HG02759 (cell line): ENCODE measurements at regions not wholly inside any gene's neighbourhood (a gene's known extent, or its start where the extent isn't known, plus 50 kb on each side); places are given as distances from the start of the nearest gene placed in this dataset.

ENCODE experiments used
- ATAC-seq: cut with Tn5 transposase; IDR thresholded peaks from one replicate; pipeline ENCODE4 v1.9.1; 2021; ENCODE audit warnings: mild to moderate bottlenecking, moderate library complexity; ENCODE audit not compliant: unreplicated experiment

DNA sequence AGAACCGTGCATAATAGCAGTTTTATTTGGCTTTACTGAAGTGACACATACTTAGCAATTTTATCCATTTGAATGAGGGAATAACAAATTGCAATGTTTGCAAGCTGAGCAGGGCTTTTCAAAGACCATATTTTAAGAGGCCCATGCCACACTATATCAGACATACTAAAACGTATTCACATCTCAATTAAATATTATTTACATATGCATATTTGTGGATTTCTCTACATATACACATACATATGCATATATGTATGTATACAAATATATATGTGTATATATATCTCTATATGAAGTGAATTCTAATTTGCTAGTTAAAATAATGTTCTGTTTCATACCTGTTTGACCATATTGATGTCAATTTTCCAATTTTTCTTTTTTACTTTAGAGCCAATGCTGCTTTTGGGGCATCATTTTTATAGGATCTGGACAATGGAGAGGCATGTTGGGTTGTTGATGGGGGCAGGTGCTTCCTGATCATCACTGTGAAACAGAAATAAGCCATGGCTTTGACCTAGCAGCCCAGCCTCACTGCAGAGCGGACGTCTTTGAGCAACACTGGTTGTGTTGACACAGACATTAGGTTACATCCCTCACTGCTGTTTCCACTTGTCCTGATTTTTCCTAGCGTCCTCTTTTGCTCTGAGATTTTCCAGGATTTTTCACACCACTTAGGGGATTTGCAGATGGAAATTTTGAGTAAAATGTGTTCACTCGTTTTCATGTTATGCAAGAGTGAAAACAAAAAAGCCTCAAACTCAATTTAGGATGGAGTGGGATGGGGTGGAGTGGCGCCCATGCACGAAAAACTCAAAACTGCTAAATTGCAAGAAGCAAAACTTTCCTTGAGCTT lies 56.9 kb downstream of the RDH14 start:
- ATAC-seq = no peak

DNA sequence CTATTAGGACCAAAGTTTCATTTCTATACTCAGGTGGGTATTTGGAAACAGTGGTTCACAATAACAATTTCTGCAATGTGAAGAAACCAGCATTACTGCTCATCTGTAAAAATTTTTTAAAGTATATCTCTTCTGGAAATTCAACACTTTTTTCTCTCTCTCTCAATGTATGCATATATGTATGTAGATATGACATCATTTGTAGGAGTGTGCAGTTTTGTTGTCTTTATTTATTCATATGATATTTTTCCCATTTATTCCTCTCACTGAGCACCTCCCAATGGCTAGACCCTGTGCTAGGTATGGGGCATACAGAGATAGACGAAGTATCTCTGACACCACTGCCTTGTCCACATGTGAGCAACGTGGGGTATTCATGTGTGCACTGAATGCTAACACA lies 58.3 kb downstream of the RDH14 start:
- no peak for ATAC-seq

DNA sequence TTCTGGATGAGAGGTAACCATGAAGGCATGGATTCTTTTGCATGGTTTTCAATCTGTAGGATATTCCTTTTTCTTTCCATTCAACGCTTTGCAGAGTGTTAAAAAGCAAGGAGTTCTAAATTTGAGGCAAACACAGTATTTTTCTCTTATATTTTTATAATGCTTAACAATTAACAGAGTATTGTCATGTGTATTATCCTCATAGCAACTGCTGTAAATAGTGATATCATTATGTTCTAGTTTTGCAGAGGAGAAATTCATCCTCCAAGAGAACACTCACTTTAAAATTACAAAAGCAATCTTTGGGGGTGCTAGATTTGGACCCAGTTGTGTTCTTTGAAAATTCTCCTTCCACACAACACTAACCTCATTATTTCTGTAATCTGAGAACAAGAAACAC lies 58.7 kb downstream of the RDH14 start:
- no peak for ATAC-seq

DNA sequence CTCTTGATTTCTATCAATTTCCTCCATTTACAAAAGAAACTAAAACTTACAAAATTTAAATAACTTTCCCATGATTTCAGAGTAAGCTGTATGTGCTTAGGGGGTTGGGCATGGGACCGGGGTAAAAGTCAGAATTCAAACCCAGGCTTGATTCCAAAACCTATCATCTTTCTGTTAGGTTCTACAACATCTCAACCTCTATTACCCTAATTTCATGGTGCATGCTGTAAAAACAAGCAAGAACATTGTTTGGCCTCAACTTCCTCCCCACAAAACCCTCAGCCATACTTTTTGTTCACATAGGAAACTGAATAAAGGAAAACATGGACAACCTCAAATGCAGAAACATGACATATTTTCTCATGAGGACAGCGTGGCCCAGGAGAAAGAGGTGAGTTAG lies 59.3 kb downstream of the RDH14 start:
- ATAC-seq = no peak

DNA sequence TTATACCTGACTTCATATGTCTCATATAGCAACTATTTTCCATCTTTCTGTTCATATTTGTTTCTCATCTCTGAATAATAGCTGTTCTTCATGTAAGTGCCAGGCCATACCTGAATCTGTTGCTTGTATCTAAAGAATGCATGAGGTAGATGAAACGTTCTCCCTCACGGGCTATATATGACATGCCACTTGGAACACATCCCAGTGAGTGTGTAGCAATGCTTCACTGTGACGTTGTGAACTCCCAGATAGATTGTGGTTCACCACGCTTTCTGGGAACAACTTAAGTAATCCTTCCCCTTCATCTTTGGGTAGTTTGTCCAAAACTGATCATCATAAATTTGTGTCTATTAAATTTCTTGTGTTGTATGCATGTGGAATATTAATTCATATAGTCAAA lies 60.1 kb downstream of the RDH14 start:
- ATAC-seq = no peak

DNA sequence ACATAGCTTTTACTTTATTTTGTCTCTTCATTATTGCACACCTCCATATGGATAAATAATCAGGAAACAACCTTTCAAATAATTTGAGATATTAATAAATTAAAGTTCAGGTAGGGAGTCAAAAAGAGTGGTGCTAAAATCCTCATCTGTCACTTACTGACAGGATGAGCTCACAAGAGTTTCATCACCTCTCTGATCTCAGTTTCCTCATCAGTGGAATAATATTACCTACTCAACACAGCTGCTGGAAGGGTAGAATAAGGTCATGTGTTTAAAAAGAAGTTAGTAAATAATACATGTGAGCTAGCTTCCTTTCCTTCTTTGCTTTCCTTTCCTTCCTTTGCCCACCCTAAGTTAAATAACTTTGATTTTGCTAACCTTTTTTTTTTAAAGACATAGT lies 61.9 kb downstream of the RDH14 start:
- no peak for ATAC-seq

DNA sequence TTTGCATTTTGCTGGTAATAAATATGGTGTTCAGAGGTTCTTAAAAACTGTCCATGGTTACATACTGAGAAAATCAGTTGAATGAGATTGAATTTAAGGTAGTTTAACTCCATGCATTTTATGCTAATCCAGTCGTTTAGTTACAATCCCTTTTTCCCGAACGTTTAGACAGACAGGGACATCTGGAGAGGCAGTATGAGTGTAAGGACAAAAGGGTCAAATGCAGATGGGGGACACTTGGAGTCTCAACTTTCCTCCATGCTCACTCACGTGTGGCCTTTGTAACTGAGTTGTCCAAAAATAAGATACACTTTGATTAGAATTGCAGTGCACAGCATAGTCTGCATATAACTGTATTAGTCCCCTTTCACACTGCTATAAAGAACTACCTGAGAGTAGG lies 63.9 kb downstream of the RDH14 start:
- ATAC-seq = no peak

DNA sequence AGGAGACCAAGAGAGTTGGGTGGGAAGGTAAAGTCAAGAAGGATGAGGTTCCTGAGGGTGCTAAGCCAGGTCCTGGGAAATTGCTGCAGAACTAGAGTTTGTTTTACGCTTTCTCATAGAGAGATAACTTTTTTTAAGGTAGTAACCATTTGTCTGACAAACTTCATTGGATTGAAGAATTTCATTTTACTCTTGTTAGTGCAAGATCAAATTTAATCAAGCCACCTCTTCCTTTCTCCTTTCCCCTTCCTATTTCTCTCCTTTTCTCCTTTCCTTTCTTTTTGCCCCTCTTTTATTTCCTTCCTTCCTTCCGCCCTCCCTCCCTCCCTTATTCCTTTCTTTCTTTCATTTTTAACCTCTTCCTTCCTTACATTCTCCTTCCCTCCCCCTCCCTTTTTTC lies 65.4 kb downstream of the RDH14 start:
- no peak for ATAC-seq

DNA sequence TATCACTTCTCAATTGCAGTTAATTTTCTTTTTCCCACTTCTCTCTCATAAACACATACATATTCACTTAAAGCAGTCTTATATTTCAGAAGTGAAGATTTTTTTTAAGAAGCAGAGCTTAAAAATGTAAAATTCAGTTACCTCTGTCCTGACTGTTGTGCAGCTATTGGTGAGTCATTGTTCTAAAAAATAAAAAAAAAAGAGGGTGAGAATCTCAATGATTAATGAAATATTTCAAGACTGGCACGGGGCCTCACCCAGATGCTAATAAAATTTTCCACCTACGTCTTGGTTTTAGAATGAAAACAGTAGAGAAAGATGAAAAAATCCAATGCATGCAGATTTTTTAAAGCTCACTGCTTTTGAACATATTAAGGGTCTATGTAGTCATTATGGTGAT lies 67.7 kb downstream of the RDH14 start:
- no peak for ATAC-seq

DNA sequence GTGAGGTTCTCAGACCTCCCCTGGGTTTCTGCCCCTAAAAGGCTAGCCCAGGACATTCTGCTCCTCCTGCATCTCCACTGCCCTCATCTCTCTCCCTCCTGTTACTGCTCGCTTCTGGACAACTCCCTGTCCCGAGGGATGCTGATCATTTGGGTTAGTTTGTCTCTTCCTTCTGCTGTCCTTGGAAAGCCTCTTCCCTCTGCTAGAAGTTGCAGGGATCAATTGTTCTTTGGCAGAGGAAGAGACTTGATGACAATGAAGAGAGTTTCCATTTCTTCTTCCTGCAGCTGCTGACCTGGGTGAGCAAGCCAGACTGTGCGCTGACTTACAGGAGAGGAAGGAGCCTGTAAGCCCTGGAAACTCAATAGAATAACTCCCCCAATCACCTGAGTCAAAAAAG lies 68.9 kb downstream of the RDH14 start:
- ATAC-seq = no peak

DNA sequence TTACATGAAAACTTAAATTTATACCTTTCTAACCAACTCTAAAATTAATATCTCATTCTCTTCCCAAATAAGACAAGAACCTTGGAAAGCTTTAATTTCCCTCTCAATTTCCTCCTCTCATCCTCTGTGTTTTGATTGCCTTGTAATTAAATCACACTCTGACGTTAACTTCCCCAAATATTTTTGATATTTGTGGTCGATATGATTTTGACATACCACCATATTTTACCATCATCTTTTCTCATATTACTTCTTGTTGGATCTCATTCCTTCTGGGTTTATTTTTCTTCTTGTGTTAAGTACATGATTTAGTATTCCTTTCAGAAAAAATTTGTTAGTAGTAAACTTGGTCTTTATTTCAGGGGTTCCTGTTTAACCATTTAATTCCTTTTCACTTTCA lies 69.6 kb downstream of the RDH14 start:
- no peak for ATAC-seq

DNA sequence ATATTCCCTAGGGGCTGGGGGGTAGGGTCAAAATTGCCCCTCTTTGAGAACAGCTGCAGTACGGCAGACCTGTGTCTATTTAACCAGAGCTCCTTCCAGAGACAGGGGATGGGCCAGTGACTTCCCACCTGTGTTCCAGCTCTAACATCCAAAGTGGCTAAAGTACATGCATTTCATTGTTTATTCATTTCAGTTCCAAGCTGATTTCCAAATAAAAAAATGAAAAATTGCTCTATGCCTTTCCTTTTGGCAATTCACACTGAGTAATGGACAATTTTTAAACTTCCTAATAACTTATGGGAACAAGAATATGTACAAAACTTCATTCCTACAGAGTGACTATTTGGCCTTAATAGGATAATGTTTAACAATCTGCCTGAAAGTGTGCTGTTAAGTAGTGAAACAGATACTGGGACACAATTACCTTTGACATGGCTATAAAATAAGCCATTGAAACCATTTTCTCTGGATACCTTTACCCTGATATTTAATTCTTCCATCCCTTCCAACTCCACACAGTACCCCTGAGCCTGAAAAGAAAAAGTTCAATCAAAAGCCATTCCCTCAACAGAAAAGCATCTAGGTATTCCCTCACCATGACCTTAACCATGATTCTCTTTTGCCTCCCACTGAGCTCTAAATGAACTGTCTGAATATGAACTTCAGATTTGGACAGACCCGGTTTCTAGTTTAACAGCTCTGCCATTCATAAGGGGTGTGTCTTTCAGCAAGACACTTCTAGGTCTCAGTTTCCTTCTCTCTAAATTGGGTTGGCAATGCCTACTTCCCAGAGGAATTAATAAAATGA lies 73.1 kb downstream of the RDH14 start:
- no peak for ATAC-seq

DNA sequence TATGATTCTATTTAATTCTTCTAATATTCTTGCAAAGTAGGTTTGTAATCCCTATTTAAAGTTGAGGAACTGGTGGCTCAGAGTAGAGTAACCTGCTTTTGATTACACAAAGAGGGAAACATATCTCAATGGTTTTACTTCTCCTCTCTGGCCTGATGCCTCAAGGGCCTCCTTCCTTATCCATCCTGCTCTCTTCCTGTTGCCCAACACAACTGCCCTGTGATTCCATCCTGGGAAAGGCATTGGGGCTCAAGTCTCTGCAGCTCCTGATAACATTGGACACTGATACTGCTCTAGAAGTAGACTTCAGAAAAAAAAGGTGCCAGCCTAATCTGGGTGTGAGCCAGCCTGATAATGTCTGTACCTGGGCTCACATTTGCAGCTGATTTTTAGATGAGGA lies 75.8 kb downstream of the RDH14 start:
- no peak for ATAC-seq

DNA sequence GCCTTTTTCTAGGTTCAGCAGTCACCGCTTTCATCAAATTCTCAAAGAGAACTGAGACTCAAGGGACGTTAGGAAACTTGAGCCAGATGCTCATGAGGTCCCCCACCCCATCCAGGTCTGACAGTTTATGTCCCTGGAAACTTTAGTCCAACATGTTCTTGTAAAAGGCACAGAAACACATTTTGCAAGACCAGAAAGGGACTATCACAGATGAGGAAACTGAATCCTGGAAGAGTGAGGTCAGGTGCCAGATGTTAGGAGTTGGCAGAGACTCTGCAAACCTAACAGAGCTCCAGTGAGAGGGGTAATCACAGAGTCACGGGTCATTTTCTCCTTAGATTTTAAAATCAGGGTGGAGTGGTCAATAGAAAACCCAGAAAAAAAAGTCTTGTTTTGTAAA lies 76.6 kb downstream of the RDH14 start:
- no peak for ATAC-seq

DNA sequence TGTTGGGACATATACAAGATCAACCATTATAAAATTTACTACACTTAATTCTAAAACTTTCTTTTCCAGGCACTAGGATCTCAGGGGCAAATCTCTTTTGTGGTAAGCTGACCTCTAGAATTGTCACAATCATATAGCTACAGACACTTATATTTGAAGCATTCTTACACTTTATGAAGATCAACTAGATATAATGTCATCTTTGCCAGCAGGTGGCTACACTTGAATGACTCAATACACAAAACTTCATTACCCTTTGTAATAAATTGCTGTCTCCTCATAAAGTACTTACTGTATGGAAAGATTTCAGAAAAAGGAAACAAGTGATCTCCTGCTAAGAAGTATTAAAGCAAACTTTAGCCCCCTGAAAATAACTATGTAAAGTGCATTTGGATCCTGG lies 77.8 kb downstream of the RDH14 start:
- no peak for ATAC-seq

DNA sequence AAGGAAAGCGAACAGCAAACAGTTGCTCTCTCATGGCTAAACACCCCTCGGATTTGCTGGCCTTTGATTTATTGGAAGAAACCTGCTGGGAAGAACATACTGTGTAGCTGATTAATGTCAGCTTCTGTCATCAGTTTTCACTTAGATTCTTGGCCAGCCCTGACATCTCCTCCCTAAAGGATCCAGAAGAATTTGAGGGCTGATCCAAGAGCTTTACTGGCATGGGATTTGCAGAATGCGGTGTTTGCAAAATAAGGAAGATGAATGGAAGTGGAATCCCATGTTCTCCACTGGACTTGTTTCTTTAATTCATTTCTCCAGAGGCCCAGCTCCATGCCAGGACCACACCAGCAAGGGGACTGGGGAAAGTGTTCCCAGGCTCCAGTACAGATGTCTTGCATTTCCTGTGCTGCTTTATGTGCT lies 80.5 kb downstream of the RDH14 start:
- ATAC-seq = no peak

DNA sequence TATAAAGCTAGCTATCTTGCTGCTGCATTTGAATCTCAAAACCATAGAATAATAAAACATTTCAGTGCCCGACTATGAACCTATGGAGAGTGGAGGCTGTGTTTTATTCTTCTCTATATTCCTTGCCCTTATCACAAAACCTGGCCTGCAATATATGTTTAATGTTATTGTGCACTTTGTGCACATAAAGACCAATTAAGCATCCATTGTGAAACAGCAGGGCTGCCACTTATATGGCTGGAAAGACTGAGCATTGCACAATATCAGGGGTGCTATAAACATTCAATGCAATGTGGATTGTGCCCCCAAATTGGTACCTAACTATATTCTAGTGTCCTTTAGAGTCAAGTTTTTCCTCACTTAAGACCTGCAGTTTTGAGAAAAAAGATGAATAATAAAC lies 83.2 kb downstream of the RDH14 start:
- no peak for ATAC-seq

DNA sequence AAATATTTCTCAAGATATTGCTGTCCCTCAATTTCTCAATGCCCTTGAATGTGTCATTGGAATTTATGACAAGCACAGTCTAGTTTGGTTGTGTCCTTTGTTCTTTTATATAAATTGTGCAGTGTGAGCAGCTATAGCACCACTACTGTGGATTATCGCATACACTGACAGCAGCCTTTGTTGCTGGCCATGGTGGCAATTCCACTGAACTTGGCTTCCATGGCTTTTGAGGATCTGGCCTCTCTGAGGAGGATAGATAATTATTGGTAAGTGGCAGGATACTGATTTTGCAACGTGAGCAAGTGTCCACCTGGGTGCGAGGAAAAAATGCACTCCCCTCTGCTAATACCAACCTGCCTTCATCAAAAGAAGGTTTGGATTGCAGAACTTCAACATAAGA lies 84.0 kb downstream of the RDH14 start:
- ATAC-seq = no peak

DNA sequence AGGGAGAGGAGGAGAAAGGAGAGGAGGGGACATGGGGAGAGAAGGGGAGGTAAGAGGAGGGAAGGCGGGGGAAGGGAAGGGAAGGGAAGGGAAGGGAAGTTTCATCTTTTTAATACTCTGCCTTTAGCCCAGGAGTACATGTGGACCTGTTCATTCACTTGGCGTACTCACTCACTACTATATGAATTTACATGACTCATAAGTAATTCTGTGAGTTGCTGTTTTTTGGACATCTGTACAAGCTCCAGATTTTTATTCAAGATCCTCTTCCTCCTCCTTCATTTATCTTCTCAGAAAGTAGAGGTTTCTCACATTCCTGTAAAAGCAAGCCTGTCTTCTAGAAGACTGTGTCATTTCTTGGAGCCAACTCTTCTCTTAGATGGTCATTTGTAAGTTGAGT lies 84.6 kb downstream of the RDH14 start:
- ATAC-seq = no peak

DNA sequence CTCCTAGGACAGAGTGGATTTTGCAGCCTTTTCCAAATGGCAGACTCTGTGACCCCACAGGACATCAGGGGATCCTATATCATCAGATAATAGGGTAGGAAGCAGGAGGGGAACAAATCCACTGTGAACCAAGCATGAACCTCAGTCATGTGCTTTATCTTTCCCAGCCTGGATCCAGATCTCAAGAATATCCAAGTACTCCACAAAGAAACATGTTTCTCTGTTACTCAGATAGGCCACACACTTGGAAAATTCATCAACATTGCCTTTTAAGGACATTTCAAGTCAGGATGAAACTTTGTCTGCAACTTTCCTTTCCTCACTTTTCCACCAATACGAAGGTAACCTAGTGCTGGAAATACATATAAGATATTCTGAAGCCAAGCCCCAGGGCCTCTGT lies 85.8 kb downstream of the RDH14 start:
- ATAC-seq = no peak

DNA sequence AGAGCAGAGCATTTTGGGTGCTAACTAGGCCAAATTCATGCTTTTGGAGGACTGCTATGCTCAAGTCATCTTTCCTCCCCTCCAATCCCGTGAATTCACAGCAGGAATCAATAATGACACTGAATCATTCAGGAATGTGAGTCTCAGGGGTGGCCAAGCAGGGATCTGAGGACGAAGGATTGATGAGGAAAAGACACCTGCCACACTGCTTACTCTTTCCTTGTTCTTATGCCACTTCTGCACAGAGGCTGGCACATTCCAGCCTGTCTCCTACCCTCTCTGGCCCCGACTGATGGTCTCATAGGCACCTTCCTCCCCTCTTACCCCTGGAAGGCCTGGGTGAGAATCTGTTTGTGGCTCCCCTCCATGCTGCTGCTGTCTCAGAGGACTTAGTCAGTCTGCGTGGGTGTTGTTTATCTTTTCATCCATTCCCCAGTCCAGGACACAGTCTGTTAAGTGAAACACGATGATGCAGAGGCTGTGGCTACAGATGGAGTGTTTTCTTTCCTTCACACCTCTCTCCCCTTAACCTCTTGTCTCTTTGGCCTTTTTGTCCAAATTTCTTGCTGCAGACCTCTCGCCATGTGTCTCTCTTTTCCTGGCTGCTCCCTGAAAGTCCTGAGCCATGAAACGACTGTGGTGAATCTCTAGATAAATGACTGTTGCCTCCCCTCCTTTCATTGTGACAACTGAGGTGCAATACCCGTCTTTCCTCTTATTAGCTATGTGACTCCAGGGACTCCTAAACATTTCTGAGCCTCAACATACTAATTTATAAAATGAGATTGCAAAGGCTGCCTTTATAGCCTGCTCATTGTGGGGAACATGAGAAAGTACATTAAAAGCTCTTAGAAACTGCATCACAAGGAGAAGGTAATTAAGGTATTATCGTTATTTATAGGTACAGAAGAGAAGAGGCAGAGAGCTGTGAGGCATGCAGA lies 86.9 kb downstream of the RDH14 start:
- no peak for ATAC-seq
